Right lobe of liver (tissue), 4 donors: ENCODE measurements at regions not wholly inside any gene's neighbourhood (a gene's known extent, or its start where the extent isn't known, plus 50 kb on each side); places are given as distances from the start of the nearest gene placed in this dataset.

ENCODE experiments used
- POLR2A ChIP-seq: fragments of 450-650 bp; IDR thresholded peaks from one replicate; pipeline ENCODE4 v1.6.1; 2017; ENCODE audit warnings: antibody characterized with exemption, mild to moderate bottlenecking
- TF ChIP-seq, protein P1 (sequence below), 4 donors: fragments of 200-600 bp in 3 of 4; fragments of 450-650 bp in 1 of 4; IDR thresholded peaks; one replicate each; pipeline versions ENCODE4 v1.5.1 to v1.8.0; 2016 to 2022; ENCODE audit warnings: antibody characterized with exemption in 4 of 4, mild to moderate bottlenecking in 2 of 4
- donor health status: DM: no; HTN: no; CAD: no.
- donor health status: DM: no; HTN: no; CAD: no.
- donor health status: DM: no; HTN: yes; CAD: no.

DNA sequence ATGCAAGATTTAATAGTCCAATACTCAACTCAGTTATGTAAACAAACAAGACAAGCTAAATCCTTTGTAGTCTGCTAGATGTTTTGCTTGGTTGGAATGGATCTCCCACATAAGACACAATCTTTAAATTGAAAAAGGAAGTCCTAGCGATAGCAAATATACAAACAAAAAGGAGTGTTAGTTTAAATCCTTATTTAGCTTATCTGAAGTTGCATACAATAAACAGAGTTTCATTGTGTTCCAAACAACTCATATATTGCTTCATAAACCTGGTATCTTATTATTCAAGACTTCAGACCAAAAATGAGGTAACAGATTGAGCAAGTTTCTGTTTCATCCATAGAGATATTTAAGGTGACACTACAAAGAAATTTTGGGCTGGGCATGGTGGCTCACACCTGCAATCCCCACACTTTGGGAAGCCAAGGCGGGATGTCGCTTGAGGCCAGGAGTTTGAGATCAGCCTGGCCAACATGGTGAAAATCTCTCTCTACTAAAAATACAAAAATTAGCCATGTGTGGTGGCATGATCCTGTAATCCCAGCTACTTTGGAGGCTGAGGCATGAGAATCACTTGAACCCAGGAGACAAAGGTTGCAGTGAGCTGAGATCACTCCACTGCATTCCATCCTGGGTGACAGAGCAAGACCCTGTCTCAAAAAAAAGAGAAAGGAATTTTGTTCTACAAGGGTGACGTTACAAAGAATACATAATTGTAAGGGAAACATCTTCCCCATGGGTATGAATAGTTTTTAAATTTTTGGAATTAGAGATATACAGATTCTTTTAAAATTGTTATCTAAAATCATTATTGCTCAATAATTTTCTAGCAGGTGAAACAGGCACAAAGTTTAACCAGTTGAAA lies 150.5 kb upstream of the L3MBTL4 start:
- TF ChIP-seq, protein P1, sequence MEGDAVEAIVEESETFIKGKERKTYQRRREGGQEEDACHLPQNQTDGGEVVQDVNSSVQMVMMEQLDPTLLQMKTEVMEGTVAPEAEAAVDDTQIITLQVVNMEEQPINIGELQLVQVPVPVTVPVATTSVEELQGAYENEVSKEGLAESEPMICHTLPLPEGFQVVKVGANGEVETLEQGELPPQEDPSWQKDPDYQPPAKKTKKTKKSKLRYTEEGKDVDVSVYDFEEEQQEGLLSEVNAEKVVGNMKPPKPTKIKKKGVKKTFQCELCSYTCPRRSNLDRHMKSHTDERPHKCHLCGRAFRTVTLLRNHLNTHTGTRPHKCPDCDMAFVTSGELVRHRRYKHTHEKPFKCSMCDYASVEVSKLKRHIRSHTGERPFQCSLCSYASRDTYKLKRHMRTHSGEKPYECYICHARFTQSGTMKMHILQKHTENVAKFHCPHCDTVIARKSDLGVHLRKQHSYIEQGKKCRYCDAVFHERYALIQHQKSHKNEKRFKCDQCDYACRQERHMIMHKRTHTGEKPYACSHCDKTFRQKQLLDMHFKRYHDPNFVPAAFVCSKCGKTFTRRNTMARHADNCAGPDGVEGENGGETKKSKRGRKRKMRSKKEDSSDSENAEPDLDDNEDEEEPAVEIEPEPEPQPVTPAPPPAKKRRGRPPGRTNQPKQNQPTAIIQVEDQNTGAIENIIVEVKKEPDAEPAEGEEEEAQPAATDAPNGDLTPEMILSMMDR (IDR thresholded peaks at IDR 0.05): no peak
- no peak for TF ChIP-seq POLR2A
